CD1c-positive myeloid dendritic cell (primary cell): ENCODE measurements at regions not wholly inside any gene's neighbourhood (a gene's known extent, or its start where the extent isn't known, plus 50 kb on each side); places are given as distances from the start of the nearest gene placed in this dataset.
"Not testable (repeated sequence)": the region's sequence is repeated elsewhere in the genome, so short reads cannot be mapped to it uniquely, and the experiment has no call there.

Experiments
- DNase-seq: peaks from one replicate; pipeline ENCODE4 v3.0.0-alpha.2; 2016; ENCODE audit errors: extremely low spot score

GRCh38 chr12:111248236-111249017 is 120.5 kb downstream of the PHETA1 start:
- DNase-seq, result peak; percentile 84

- DNase-seq, result no peak
These were observed 121.7 kb downstream of the PHETA1 start for GRCh38 chr12:111247083-111247783.

- no peak for DNase-seq
These were observed 122.4 kb downstream of the PHETA1 start for GRCh38 chr12:111246477-111247011.

- no peak for DNase-seq
These were observed 123.0 kb downstream of the PHETA1 start for GRCh38 chr12:111245701-111246476.

- DNase-seq, result no peak
These were observed 124.2 kb downstream of the PHETA1 start for GRCh38 chr12:111244673-111245072.

DNA sequence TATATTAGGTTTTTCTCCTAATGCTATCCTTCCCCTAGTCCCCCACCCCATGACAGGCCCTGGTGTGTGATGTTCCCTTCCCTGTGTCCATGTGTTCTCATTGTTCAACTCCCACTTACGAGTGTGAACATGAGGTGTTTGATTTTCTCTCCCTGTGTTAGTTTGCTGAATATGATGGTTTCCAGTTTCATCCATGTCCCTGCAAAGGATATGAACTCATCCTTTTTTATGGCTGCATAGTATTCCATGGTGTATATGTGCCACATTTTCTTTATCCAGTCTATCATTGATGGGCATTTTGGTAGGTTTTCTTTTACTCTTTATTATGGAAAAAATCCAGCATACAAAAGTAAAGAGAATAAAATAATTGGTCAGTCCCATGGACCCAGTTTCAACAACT is 126.1 kb downstream of the PHETA1 start:
- DNase-seq, result not testable (repeated sequence)

- DNase-seq, result no peak
These were observed 126.7 kb downstream of the PHETA1 start for GRCh38 chr12:111242184-111242583.

- no peak for DNase-seq
These were observed 128.5 kb downstream of the PHETA1 start for GRCh38 chr12:111240374-111240773.

GRCh38 chr12:111239235-111239634 is 129.7 kb downstream of the PHETA1 start:
- no peak for DNase-seq

DNA sequence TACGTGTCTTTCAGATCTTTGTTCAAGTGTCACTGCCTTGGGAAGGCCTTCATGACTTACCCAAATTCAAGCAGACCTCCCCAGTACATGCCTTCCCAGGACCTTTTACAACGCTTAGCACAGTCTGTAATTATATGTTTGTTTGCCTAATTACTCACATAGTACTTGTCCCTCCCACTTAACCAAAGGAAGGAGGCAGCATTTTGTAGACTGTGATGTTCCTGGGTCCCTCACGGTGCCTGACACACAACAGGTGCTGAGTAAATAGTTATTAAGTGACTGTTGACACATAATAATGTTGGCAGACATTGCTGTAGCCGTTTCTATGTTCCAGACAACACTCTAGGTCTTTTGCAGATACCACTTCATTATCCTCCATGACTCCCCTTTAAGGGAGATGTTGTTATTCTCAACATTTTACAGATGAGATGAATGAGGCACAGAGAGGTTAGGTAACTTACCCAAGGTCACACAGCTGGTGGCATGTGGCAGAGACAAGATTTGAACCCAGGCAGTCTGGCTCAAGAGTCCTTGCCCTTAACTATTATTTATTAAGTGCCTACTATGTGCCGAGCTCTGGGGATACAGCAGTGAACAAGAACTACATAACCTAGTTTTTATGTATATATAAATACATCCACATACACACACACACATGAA is 130.7 kb downstream of the PHETA1 start:
- DNase-seq, result no peak

DNA sequence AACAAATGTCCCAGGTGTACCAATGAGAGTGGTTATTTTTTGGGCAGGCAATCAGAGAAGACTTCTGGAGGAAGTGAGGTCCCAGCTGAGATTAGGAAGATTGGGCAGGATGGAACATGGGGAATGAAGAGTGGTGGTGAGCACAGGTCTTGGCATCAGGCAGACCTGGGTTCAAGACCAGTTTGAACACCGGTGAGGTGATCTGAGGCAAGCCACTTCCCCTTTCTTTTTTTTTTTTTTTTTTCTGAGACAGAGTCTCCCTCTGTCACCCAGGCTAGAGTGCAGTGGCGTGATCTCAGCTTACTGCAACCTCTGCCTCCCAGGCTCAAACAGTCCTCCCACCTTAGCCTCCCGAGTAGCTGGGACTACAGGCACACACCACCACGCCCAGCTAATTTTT is 134.4 kb downstream of the PHETA1 start:
- DNase-seq, result not testable (repeated sequence)

DNA sequence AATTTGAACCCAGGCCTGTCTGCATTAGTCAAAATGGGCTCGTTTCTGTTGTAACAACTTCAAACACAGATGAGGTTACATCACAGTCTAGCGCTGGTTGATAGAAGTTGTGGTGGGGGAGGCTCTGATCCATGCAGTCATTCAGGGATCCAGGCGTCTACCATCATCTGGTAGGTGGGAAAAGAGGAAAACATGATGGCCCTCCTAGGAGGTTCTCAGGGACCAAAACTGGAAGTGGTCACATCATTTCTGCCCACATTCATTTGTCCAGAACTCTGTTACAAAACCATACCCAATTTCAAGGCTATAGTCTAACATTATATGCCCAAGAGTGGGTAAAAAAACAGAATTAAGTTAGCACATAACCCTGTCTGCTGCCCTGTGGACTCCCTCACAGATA is 135.1 kb downstream of the PHETA1 start:
- peak; percentile 20 for DNase-seq

GRCh38 chr12:111230649-111231048 is 138.2 kb downstream of the PHETA1 start:
- no peak for DNase-seq

GRCh38 chr12:111228916-111229666 is 139.8 kb downstream of the PHETA1 start:
- no peak for DNase-seq

DNA sequence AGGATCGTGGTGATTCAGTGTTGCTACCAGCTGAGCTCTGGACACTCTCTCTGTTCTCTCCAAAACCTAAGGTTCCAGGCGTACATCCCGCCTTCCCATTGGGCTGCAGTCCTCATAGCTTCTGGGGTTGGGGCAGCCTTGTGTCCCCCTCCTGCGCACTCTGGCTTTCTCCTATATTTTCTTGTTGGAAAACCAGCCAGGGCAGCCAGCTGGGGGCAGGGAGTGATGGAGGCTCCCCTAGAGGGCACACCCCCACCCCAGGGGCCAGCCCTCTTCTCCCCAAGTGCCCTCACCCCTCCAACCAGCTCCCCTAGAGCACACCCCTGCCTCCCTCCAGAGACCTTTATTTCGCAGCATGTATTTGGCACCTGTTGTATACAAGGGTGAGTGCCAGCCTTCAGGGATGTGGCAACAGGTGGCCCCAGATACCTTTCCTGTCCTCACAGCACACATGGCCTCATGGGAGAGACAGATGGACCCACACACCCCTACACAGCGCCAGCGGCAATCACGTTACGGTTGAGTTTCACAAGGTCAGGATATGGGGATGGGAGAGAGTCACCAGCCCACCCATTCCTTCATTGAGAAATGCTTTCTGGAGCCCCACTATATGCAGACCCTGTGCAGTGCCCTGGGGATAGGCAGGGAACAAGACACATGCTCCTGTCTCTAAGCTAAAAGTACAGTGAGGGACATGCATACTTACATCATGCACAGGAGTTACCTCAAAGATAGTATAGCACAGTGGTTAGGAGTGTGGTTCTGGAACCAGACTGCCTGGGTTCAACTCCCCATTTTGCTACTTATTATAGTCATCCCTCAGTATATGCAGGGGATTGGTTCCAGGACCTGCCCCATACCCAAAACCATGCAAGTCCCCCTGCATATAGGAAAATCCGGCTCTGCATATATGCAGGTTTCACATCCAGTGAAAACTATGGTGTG is 141.1 kb downstream of the PHETA1 start:
- no peak for DNase-seq

DNA sequence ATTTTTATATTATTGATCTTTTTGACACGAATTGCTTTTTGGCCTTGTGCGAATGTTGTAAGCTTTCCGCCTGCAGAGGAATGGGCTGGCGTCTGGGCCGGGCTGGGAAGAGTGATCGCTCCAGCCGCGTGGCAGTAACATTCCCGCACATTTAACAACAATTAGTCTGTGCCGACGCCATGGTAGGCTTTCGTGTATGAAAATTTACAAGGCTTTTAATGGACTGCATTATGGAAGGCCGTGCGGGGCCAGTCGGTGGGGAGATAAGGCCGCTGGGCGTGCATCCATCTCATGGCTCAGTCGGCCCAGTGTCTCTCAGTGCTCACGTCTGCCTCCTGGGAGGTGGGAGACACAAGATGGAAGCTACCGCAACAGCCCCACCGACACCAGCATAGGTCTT is 142.2 kb downstream of the PHETA1 start:
- no peak for DNase-seq

DNA sequence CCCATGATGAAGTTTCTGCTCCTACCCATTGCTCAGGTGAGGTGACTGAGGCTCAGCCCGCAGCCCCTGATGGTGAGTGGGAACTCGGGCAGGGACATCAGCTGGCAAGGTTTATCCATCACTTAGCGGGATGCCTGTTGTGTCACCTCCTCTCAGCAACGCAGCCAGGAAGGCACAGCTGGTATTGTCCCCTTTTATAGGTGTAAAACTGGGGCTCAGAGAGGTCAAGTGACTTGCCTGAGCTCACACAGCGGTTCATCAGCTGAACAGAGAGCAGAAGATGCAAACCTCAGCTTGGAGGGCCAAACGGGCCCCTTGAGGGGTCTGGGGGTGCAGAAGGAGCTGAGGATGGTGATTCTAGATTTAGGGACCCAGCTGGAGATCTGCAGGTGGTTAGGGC is 143.6 kb downstream of the PHETA1 start:
- DNase-seq, result no peak

GRCh38 chr12:111224186-111225066 is 144.5 kb downstream of the PHETA1 start:
- DNase-seq, result peak; percentile 26

GRCh38 chr12:111222523-111222922 is 146.4 kb downstream of the PHETA1 start:
- peak; percentile 68 for DNase-seq
